HG03442 (cell line): ENCODE measurements at regions not wholly inside any gene's neighbourhood (a gene's known extent, or its start where the extent isn't known, plus 50 kb on each side); places are given as distances from the start of the nearest gene placed in this dataset.
A peak's percentile ranks its signal among the peaks of the same experiment; 100 is the strongest.

ENCODE experiments used
- ATAC-seq: cut with Tn5 transposase; IDR thresholded peaks from one replicate; pipeline ENCODE4 v1.9.1; 2021; ENCODE audit warnings: mild to moderate bottlenecking, moderate library complexity; ENCODE audit not compliant: unreplicated experiment

- no peak for ATAC-seq
Observed at GRCh38 chr13:110097013-110097412, 209.9 kb downstream of the COL4A1 start.

- ATAC-seq = no peak
Observed at GRCh38 chr13:110092831-110093247, 214.1 kb downstream of the COL4A1 start.

GRCh38 chr13:110089815-110090214, 217.1 kb downstream of the COL4A1 start:
- no peak for ATAC-seq

GRCh38 chr13:110089100-110089499, 217.9 kb downstream of the COL4A1 start:
- no peak for ATAC-seq

- ATAC-seq = no peak
Observed at GRCh38 chr13:110073982-110074381, 233.0 kb downstream of the COL4A1 start.

GRCh38 chr13:110070511-110071120, 236.3 kb downstream of the COL4A1 start:
- ATAC-seq = no peak

- ATAC-seq = no peak
Observed at GRCh38 chr13:110070046-110070445, 236.9 kb downstream of the COL4A1 start.

- ATAC-seq = no peak
Observed at GRCh38 chr13:110068176-110068473, 238.8 kb downstream of the COL4A1 start.

GRCh38 chr13:110067355-110068175, 239.4 kb downstream of the COL4A1 start:
- ATAC-seq = no peak

GRCh38 chr13:110065780-110066179, 241.2 kb downstream of the COL4A1 start:
- ATAC-seq = no peak

- ATAC-seq = no peak
Observed at GRCh38 chr13:110063490-110064421, 243.2 kb downstream of the COL4A1 start.

- no peak for ATAC-seq
Observed at GRCh38 chr13:110062777-110063442, 244.0 kb downstream of the COL4A1 start.

GRCh38 chr13:110062077-110062776, 244.7 kb downstream of the COL4A1 start:
- ATAC-seq = no peak

- no peak for ATAC-seq
Observed at GRCh38 chr13:110061270-110061669, 245.7 kb downstream of the COL4A1 start.

- ATAC-seq = no peak
Observed at GRCh38 chr13:110057052-110057451, 249.9 kb downstream of the COL4A1 start.

- no peak for ATAC-seq
Observed at GRCh38 chr13:110056640-110057039, 250.3 kb downstream of the COL4A1 start.

GRCh38 chr13:110055089-110055488, 251.9 kb downstream of the COL4A1 start:
- ATAC-seq = peak; percentile 97

- no peak for ATAC-seq
Observed at GRCh38 chr13:110054041-110054440, 252.9 kb downstream of the COL4A1 start.

- no peak for ATAC-seq
Observed at GRCh38 chr13:110047496-110047895, 259.5 kb downstream of the COL4A1 start.

- no peak for ATAC-seq
Observed at GRCh38 chr13:110046811-110047210, 260.1 kb downstream of the COL4A1 start.
